Panc1 (cell line): ENCODE measurements at regions not wholly inside any gene's neighbourhood (a gene's known extent, or its start where the extent isn't known, plus 50 kb on each side); places are given as distances from the start of the nearest gene placed in this dataset.
A peak's percentile ranks its signal among the peaks of the same experiment; 100 is the strongest.

Source experiments
- ATAC-seq: fragments of 200-7000 bp; cut with Tn5 transposase; 2 replicates; pipeline ENCODE4 v1.9.1; 2020; ENCODE audit warnings: mild to moderate bottlenecking, moderate library complexity
- BruUV-seq: library from RNA; stranded (reverse); fragments of 400-500 nt; replicated peaks from 2 replicates; lab custom pipeline; 2021; lab: Mats Ljungman, UMichigan
- CTCF ChIA-PET: fragments of 300-600 bp; sonication (Branson Sonifier 250); formaldehyde crosslinking; loops from one replicate; lab custom pipeline; 2022; ENCODE audit warnings: antibody characterized with exemption; lab: Charles Lee
- POLR2A ChIA-PET: fragments of 300-600 bp; sonication (Branson Sonifier 250); formaldehyde crosslinking; loops from one replicate; lab custom pipeline; 2022; ENCODE audit warnings: antibody characterized with exemption; lab: Charles Lee
- DNase-seq: peaks from one replicate; pipeline ENCODE4 v3.0.0-alpha.2; 2010; ENCODE audit warnings: low read depth, low spot score
- H3K27ac ChIP-seq: 2 replicates; pipeline ENCODE4 v1.5.1; 2011; ENCODE audit warnings: mild to moderate bottlenecking, low read length, inconsistent platforms
- H3K27me3 ChIP-seq: fragments of 200-500 bp; sonication (Bioruptor generic); 2 replicates; pipeline ENCODE4 v1.6.0; 2014; ENCODE audit warnings: low read length, inconsistent platforms; ENCODE audit not compliant: control insufficient read depth, insufficient read depth
- H3K36me3 ChIP-seq: fragments of 200-500 bp; sonication (Bioruptor generic); 2 replicates; pipeline ENCODE4 v1.5.1; 2014; ENCODE audit warnings: inconsistent platforms, mild to moderate bottlenecking, low read length, moderate library complexity; ENCODE audit not compliant: control insufficient read depth, insufficient read depth
- H3K4me1 ChIP-seq: 2 replicates; pipeline ENCODE4 v1.5.1; 2011; ENCODE audit warnings: inconsistent platforms, mild to moderate bottlenecking, low read length, moderate library complexity; ENCODE audit not compliant: control insufficient read depth, insufficient read depth
- H3K4me3 ChIP-seq, 2 experiments: 2 replicates each; pipeline ENCODE4 v1.5.1; 2011 to 2012; ENCODE audit warnings: low read depth in 2 of 2, low read length in 2 of 2, mild to moderate bottlenecking in 2 of 2, inconsistent platforms in 1 of 2, moderate library complexity in 1 of 2
- H3K9me3 ChIP-seq: fragments of 200-500 bp; sonication (Bioruptor generic); 2 replicates; pipeline ENCODE4 v1.5.1; 2014; ENCODE audit warnings: low read depth, mild to moderate bottlenecking, inconsistent platforms, low read length, moderate library complexity; ENCODE audit not compliant: control insufficient read depth, insufficient read depth
- POLR2AphosphoS5 ChIP-seq: IDR thresholded peaks from 2 replicates; pipeline ENCODE4 v1.6.1; 2012; ENCODE audit warnings: mild to moderate bottlenecking, low read depth, low read length, moderate library complexity
- REST ChIP-seq, 2 experiments: IDR thresholded peaks; 2 replicates each; pipeline ENCODE4 v1.6.1; 2011 to 2012; ENCODE audit warnings: low read depth in 2 of 2, control low read depth in 1 of 2, low read length in 1 of 2, mild to moderate bottlenecking in 1 of 2, moderate library complexity in 1 of 2; ENCODE audit not compliant: insufficient read depth in 1 of 2
- SIN3A ChIP-seq: IDR thresholded peaks from 2 replicates; pipeline ENCODE4 v1.6.1; 2012; ENCODE audit warnings: low read depth, mild to moderate bottlenecking, low read length, moderate library complexity, borderline replicate concordance; ENCODE audit not compliant: insufficient read depth
- TCF7L2 ChIP-seq: IDR thresholded peaks from 2 replicates; pipeline ENCODE4 v1.6.1; 2011; ENCODE audit warnings: mild to moderate bottlenecking, low read depth, low read length, inconsistent platforms
- in situ Hi-C: cut with HindIII; loops from 2 replicates; pipeline ENCODE4 v1.10.0; 2016; ENCODE audit warnings: low sequenced_read_pairs, low pct_unique_long_range_greater_than_20kb
- intact Hi-C: fragments of 100-400 bp; cut with micrococcal nuclease; formaldehyde crosslinking; loops from one replicate; pipeline ENCODE4 v1.10.0; 2022; ENCODE audit not compliant: unreplicated experiment
- TF ChIP-seq, protein P1 (sequence below): fragments of 450-650 bp; IDR thresholded peaks from 2 replicates; pipeline ENCODE4 v1.5.1; 2017; ENCODE audit warnings: mild to moderate bottlenecking

- peaks cover 5% of the 10 kb centered on the region; the same call in 1 of the 2 replicates for H3K27me3 ChIP-seq
- in situ Hi-C loops, result no loop called here
- POLR2A ChIA-PET, result no interaction called here
- CTCF ChIA-PET, result no interaction called here
- BruUV-seq, result no TSS peak
- intact Hi-C loops, result no loop called here
- no peak for TF ChIP-seq TCF7L2
- no peak for TF ChIP-seq REST (IDR thresholded peaks at IDR 0.05; ENCODE audit: insufficient read depth in 1 of 2, low read depth in 2 of 2, low read length in 1 of 2)
- TF ChIP-seq SIN3A, result no peak
- TF ChIP-seq, protein P1, sequence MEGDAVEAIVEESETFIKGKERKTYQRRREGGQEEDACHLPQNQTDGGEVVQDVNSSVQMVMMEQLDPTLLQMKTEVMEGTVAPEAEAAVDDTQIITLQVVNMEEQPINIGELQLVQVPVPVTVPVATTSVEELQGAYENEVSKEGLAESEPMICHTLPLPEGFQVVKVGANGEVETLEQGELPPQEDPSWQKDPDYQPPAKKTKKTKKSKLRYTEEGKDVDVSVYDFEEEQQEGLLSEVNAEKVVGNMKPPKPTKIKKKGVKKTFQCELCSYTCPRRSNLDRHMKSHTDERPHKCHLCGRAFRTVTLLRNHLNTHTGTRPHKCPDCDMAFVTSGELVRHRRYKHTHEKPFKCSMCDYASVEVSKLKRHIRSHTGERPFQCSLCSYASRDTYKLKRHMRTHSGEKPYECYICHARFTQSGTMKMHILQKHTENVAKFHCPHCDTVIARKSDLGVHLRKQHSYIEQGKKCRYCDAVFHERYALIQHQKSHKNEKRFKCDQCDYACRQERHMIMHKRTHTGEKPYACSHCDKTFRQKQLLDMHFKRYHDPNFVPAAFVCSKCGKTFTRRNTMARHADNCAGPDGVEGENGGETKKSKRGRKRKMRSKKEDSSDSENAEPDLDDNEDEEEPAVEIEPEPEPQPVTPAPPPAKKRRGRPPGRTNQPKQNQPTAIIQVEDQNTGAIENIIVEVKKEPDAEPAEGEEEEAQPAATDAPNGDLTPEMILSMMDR, result peak; percentile 66
- TF ChIP-seq POLR2AphosphoS5, result no peak
- no peaks in the 10 kb centered on the region for H3K36me3 ChIP-seq
- H3K9me3 ChIP-seq, result no peaks in the 10 kb centered on the region
- no peak overlapping the region for H3K27ac ChIP-seq
- DNase-seq, result no peak
- no peak for ATAC-seq
- H3K4me3 ChIP-seq, result no peak overlapping the region
- H3K4me1 ChIP-seq, result no peaks in the 10 kb centered on the region
Observed at GRCh38 chr7:115475761-115476385, 554.0 kb downstream of the MDFIC start.

- BruUV-seq, result no TSS peak
- CTCF ChIA-PET, result no interaction called here
- H3K9me3 ChIP-seq, result no peaks in the 10 kb centered on the region
- ATAC-seq (no peak), DNase-seq (no peak)
- H3K4me1 ChIP-seq, result no peaks in the 10 kb centered on the region
- no peaks in the 10 kb centered on the region for H3K36me3 ChIP-seq
- TF ChIP-seq POLR2AphosphoS5, result no peak
- TF ChIP-seq, protein P1, result no peak
- TF ChIP-seq SIN3A, result no peak
- TF ChIP-seq REST (IDR thresholded peaks at IDR 0.05; ENCODE audit: insufficient read depth in 1 of 2, low read depth in 2 of 2, low read length in 1 of 2), result no peak
- TF ChIP-seq TCF7L2, result no peak
- H3K27ac ChIP-seq, result no peak overlapping the region
- peaks cover 5% of the 10 kb centered on the region; the same call in 1 of the 2 replicates for H3K27me3 ChIP-seq
- in situ Hi-C loops (no loop called here), intact Hi-C loops (no loop called here)
- POLR2A ChIA-PET, result no interaction called here
- H3K4me3 ChIP-seq, result no peak overlapping the region
Observed at GRCh38 chr7:115475206-115475605, 553.3 kb downstream of the MDFIC start.
